GM12874 (cell line): ENCODE measurements at regions not wholly inside any gene's neighbourhood (a gene's known extent, or its start where the extent isn't known, plus 50 kb on each side); places are given as distances from the start of the nearest gene placed in this dataset.

ENCODE experiments used
- CTCF ChIP-seq: IDR thresholded peaks from 2 replicates; pipeline ENCODE4 v1.5.1; 2011; ENCODE audit warnings: low read depth, mild to moderate bottlenecking, control low read depth, low read length, moderate library complexity; ENCODE audit not compliant: insufficient read depth

- TF ChIP-seq CTCF: no peak
Measured at GRCh38 chr2:146124741-146125140, 1604.8 kb upstream of the ZEB2 start.

- no peak for TF ChIP-seq CTCF
Measured at GRCh38 chr2:146123714-146124113, 1603.8 kb upstream of the ZEB2 start.

- TF ChIP-seq CTCF: no peak
Measured at GRCh38 chr2:146123256-146123655, 1603.3 kb upstream of the ZEB2 start.

- no peak for TF ChIP-seq CTCF
Measured at GRCh38 chr2:146119586-146119985, 1599.7 kb upstream of the ZEB2 start.

- no peak for TF ChIP-seq CTCF
Measured at GRCh38 chr2:146108993-146109392, 1589.1 kb upstream of the ZEB2 start.

GRCh38 chr2:146094185-146094584 lies 1574.3 kb upstream of the ZEB2 start:
- TF ChIP-seq CTCF: no peak

GRCh38 chr2:146081459-146081858 lies 1561.5 kb upstream of the ZEB2 start:
- no peak for TF ChIP-seq CTCF

GRCh38 chr2:146080925-146081324 lies 1561.0 kb upstream of the ZEB2 start:
- no peak for TF ChIP-seq CTCF
